ENCODE measurements at regions not wholly inside any gene's neighbourhood (a gene's known extent, or its start where the extent isn't known, plus 50 kb on each side); places are given as distances from the start of the nearest gene placed in this dataset.

GRCh38 chr2:158890296-158890905, 78.0 kb upstream of the TANC1 start:
- TF ChIP-seq CTCF (IDR thresholded peaks at IDR 0.05) (no peak), POLR2A (IDR thresholded peaks at IDR 0.05) (no peak)

Measured in heart left ventricle (tissue), 13 donors.